ENCODE measurements at regions not wholly inside any gene's neighbourhood (a gene's known extent, or its start where the extent isn't known, plus 50 kb on each side); places are given as distances from the start of the nearest gene placed in this dataset.
A peak's percentile ranks its signal among the peaks of the same experiment; 100 is the strongest.
"Not testable (repeated sequence)": the region's sequence is repeated elsewhere in the genome, so short reads cannot be mapped to it uniquely, and the experiment has no call there.

- no peak for DNase-seq
Observed at GRCh38 chr6:170007468-170008293, 256.3 kb downstream of the ERMARD start.

- no peak for DNase-seq
Observed at GRCh38 chr6:170006900-170007467, 255.6 kb downstream of the ERMARD start.

- no peak for DNase-seq
Observed at GRCh38 chr6:170006071-170006899, 254.9 kb downstream of the ERMARD start.

GRCh38 chr6:170005665-170006064 is 254.2 kb downstream of the ERMARD start:
- DNase-seq = no peak

- no peak for DNase-seq
Observed at GRCh38 chr6:170004585-170005210, 253.3 kb downstream of the ERMARD start.

- DNase-seq = no peak
Observed at GRCh38 chr6:170003451-170004160, 252.2 kb downstream of the ERMARD start.

GRCh38 chr6:170003027-170003426 is 251.6 kb downstream of the ERMARD start:
- DNase-seq = no peak

- DNase-seq = not testable (repeated sequence)
Observed at GRCh38 chr6:170001782-170002181, 250.4 kb downstream of the ERMARD start.

GRCh38 chr6:170000071-170000843 is 248.8 kb downstream of the ERMARD start:
- DNase-seq = no peak

GRCh38 chr6:169999367-169999766 is 247.9 kb downstream of the ERMARD start:
- no peak for DNase-seq

- DNase-seq = no peak
Observed at GRCh38 chr6:169998457-169998856, 247.0 kb downstream of the ERMARD start.

GRCh38 chr6:169997930-169998218 is 246.5 kb downstream of the ERMARD start:
- no peak for DNase-seq

- no peak for DNase-seq
Observed at GRCh38 chr6:169997187-169997929, 245.9 kb downstream of the ERMARD start.

- no peak for DNase-seq
Observed at GRCh38 chr6:169996378-169997051, 245.1 kb downstream of the ERMARD start.

- DNase-seq = no peak
Observed at GRCh38 chr6:169994739-169995138, 243.3 kb downstream of the ERMARD start.

GRCh38 chr6:169993861-169994481 is 242.5 kb downstream of the ERMARD start:
- no peak for DNase-seq

GRCh38 chr6:169991913-169992312 is 240.5 kb downstream of the ERMARD start:
- no peak for DNase-seq

GRCh38 chr6:169991031-169991390 is 239.6 kb downstream of the ERMARD start:
- no peak for DNase-seq

GRCh38 chr6:169990095-169991030 is 238.9 kb downstream of the ERMARD start:
- DNase-seq = peak; percentile 19
